NCI-H345 treated with DMSO at 0.1 percent for 48 hours (cell line): ENCODE measurements at regions not wholly inside any gene's neighbourhood (a gene's known extent, or its start where the extent isn't known, plus 50 kb on each side); places are given as distances from the start of the nearest gene placed in this dataset.
"Not testable (repeated sequence)": the region's sequence is repeated elsewhere in the genome, so short reads cannot be mapped to it uniquely, and the experiment has no call there.

Experiments
- DNase-seq: peaks from one replicate; lab custom pipeline; 2025; ENCODE audit not compliant: unreplicated experiment; lab: John Stamatoyannopoulos, UW

- not testable (repeated sequence) for DNase-seq
These were observed 1740.6 kb upstream of the DEFB115 start for GRCh38 chr20:29516847-29517246.

GRCh38 chr20:29519610-29520241 lies 1737.7 kb upstream of the DEFB115 start:
- not testable (repeated sequence) for DNase-seq

- not testable (repeated sequence) for DNase-seq
These were observed 1723.8 kb upstream of the DEFB115 start for GRCh38 chr20:29533566-29534177.

GRCh38 chr20:29566901-29567635 lies 1690.4 kb upstream of the DEFB115 start:
- not testable (repeated sequence) for DNase-seq

- not testable (repeated sequence) for DNase-seq
These were observed 1689.8 kb upstream of the DEFB115 start for GRCh38 chr20:29567671-29568070.

- DNase-seq: not testable (repeated sequence)
These were observed 1687.3 kb upstream of the DEFB115 start for GRCh38 chr20:29570126-29570525.

- DNase-seq: not testable (repeated sequence)
These were observed 1667.9 kb upstream of the DEFB115 start for GRCh38 chr20:29589530-29589929.

- not testable (repeated sequence) for DNase-seq
These were observed 1653.3 kb upstream of the DEFB115 start for GRCh38 chr20:29604163-29604562.

- not testable (repeated sequence) for DNase-seq
These were observed 1651.3 kb upstream of the DEFB115 start for GRCh38 chr20:29606171-29606570.

- not testable (repeated sequence) for DNase-seq
These were observed 1628.1 kb upstream of the DEFB115 start for GRCh38 chr20:29629395-29629794.
